ENCODE measurements at regions not wholly inside any gene's neighbourhood (a gene's known extent, or its start where the extent isn't known, plus 50 kb on each side); places are given as distances from the start of the nearest gene placed in this dataset.
"Not testable (repeated sequence)": the region's sequence is repeated elsewhere in the genome, so short reads cannot be mapped to it uniquely, and the experiment has no call there.

DNA sequence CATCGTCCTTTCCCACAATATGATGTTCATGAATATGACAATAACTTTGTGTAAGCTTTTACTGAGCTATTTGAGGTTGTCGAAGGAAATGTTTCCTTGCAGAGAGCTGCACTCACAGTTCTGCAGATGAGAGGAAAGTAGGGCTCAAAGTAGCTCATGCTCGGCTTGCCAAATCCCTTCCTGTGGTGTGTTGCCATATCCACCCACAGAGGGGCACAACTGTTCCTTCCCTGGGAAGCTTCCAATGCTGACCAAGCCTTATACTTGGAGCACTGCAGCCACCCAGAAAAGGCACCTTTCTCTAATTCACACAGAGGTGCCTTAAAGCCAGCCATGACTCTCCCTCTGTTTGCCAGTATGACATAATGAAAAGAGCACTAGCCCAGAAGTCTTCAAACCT lies 390.3 kb downstream of the CAAP1 start:
- CTCF ChIA-PET, result no interaction called here
- Mint-ChIP-seq H3K27ac (no peak overlapping the region), H3K9me3 (peaks cover 11% of the 10 kb centered on the region), H3K36me3 (ENCODE audit: low read depth) (no peaks in the 10 kb centered on the region), H3K27me3 (no peaks in the 10 kb centered on the region), H3K4me3 (no peak overlapping the region), H3K4me1 (ENCODE audit: low read depth) (no peaks in the 10 kb centered on the region)
- Histone ChIP-seq H3K4me1 (ENCODE audit: insufficient read depth, low read length) (no peaks in the 10 kb centered on the region), H3K27me3 (ENCODE audit: control insufficient read depth in 1 of 2, insufficient read depth in 2 of 2, low read length in 2 of 2) (no peaks in the 10 kb centered on the region), H3K27ac (ENCODE audit: low read depth in 1 of 2, low read length in 2 of 2) (no peak overlapping the region), H3K9me3 (ENCODE audit: control insufficient read depth in 1 of 2, insufficient read depth in 1 of 2, low read length in 2 of 2) (no peaks in the 10 kb centered on the region), H3K36me3 (ENCODE audit: insufficient read depth, low read length) (no peaks in the 10 kb centered on the region), H3K4me3 (ENCODE audit: low read length) (no peak overlapping the region)
- no peak for ATAC-seq (ENCODE audit: poor library complexity)
- POLR2A ChIA-PET, result no interaction called here
- intact Hi-C loops (cut with DNase I, micrococcal nuclease), result no loop called here
- DNase-seq, result no peak
- TF ChIP-seq, protein P1, sequence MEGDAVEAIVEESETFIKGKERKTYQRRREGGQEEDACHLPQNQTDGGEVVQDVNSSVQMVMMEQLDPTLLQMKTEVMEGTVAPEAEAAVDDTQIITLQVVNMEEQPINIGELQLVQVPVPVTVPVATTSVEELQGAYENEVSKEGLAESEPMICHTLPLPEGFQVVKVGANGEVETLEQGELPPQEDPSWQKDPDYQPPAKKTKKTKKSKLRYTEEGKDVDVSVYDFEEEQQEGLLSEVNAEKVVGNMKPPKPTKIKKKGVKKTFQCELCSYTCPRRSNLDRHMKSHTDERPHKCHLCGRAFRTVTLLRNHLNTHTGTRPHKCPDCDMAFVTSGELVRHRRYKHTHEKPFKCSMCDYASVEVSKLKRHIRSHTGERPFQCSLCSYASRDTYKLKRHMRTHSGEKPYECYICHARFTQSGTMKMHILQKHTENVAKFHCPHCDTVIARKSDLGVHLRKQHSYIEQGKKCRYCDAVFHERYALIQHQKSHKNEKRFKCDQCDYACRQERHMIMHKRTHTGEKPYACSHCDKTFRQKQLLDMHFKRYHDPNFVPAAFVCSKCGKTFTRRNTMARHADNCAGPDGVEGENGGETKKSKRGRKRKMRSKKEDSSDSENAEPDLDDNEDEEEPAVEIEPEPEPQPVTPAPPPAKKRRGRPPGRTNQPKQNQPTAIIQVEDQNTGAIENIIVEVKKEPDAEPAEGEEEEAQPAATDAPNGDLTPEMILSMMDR (IDR thresholded peaks at IDR 0.05), result no peak

DNA sequence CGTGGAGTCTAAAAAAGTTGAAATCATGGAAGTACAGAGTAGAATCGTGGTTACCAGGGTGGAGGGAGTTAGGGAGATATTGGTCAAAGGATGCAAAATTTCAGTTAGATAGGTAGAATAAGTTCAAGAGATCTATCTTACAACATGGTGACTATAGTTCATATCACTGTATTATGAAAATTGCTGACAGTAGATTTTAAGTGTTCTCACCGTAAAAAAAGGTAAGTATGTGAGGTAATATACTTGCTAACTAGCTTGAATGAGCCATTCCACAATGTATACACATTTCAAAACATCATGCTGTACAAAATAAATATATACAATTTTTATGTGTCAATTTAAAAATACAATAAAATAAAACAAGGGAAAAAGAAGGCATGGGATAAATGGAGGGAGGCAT lies 392.1 kb downstream of the CAAP1 start:
- H3K27me3 ChIP-seq (ENCODE audit: control insufficient read depth in 1 of 2, insufficient read depth in 2 of 2, low read length in 2 of 2), result no peaks in the 10 kb centered on the region
- ChIA-PET CTCF (no interaction called here), POLR2A (no interaction called here)
- no peaks in the 10 kb centered on the region for H3K27me3 Mint-ChIP-seq
- H3K36me3 ChIP-seq (ENCODE audit: insufficient read depth, low read length), result no peaks in the 10 kb centered on the region
- no peaks in the 10 kb centered on the region for H3K36me3 Mint-ChIP-seq (ENCODE audit: low read depth)
- no peaks in the 10 kb centered on the region for H3K9me3 ChIP-seq (ENCODE audit: control insufficient read depth in 1 of 2, insufficient read depth in 1 of 2, low read length in 2 of 2)
- intact Hi-C loops (cut with DNase I, micrococcal nuclease), result no loop called here
- H3K4me3 ChIP-seq (ENCODE audit: low read length), result no peak overlapping the region
- ATAC-seq (ENCODE audit: poor library complexity) (no peak), DNase-seq (no peak)
- peaks cover 11% of the 10 kb centered on the region for H3K9me3 Mint-ChIP-seq
- TF ChIP-seq, protein P1 (IDR thresholded peaks at IDR 0.05), result no peak
- no peaks in the 10 kb centered on the region for H3K4me1 ChIP-seq (ENCODE audit: insufficient read depth, low read length)
- H3K27ac Mint-ChIP-seq, result no peak overlapping the region
- no peak overlapping the region for H3K27ac ChIP-seq (ENCODE audit: low read depth in 1 of 2, low read length in 2 of 2)
- H3K4me3 Mint-ChIP-seq, result no peak overlapping the region
- no peaks in the 10 kb centered on the region for H3K4me1 Mint-ChIP-seq (ENCODE audit: low read depth)

DNA sequence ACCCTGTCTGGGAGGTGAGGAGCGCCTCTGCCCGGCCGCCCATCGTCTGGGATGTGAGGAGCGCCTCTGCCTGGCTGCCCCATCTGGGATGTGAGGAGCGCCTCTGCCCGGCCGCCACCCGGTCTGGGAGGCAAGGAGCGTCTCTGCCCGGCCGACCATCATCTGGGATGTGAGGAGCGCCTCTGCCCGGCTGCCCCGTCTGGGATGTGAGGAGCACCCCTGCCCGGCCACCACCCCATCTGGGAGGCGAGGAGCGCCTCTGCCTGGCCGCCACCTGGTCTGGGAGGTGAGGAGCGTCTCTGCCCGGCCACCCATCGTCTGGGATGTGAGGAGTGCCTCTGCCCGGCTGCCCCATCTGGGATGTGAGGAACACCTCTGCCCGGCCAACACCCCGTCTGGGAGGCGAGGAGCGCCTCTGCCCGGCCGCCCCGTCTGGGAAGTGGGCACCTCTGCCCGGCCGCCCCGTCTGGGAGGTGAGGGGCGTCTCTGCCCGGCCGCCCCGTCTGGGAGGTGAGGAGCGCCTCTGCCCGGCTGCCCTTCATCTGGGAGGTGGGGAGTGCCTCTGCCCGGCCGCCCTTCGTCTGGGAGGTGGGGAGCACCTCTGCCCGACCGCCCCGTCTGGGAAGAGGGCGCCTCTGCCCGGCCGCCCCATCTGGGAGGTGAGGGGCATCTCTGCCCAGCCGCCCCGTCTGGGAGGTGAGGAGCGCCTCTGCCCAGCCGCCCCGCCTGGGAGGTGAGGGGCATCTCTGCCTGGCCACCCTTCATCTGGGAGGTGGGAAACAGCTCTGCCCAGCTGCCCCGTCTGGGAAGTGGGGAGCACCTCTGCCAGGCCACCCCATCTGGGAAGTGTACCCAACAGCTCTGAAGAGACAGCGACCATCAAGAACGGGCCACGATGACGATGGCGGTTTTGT lies 399.7 kb downstream of the CAAP1 start:
- POLR2A ChIA-PET; CTCF ChIA-PET; H3K4me1 ChIP-seq (ENCODE audit: insufficient read depth, low read length): not testable (repeated sequence)

DNA sequence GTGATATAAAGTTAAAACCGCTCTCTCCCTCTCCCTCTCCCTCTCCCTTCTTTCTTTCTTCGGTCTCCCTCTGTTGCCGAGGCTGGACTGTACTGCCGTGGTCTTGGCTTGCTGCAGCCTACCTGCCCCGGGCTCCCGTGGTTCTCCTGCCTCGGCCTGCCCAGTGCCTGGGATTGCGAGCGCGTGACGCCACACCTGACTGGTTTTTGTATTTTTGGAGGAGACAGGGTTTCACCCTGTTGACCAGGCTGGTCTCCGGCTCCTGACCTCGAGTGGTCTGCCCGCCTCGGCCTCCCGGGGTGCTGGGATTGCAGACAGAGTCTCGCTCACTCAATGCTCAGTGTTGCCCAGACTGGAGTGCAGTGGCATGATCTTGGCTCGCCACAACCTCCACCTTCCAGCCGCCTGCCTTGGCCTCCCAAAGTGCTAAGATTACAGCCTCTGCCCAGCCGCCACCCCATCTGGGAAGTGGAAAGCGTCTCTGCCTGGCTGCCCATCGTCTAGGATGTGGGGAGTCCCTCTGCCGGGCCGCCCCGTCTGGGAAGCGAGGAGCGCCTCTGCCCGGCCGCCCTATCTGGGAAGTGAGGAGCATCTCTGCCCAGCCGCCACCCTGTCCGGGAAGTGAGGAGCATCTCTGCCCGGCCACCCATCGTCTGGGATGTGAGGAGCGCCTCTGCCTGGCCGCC lies 400.5 kb downstream of the CAAP1 start:
- H3K4me1 ChIP-seq (ENCODE audit: insufficient read depth, low read length); DNase-seq; ATAC-seq (ENCODE audit: poor library complexity); H3K27me3 ChIP-seq (ENCODE audit: control insufficient read depth in 1 of 2, insufficient read depth in 2 of 2, low read length in 2 of 2); H3K4me3 Mint-ChIP-seq; H3K4me1 Mint-ChIP-seq (ENCODE audit: low read depth); CTCF ChIA-PET; POLR2A ChIA-PET; H3K4me3 ChIP-seq (ENCODE audit: low read length); H3K9me3 Mint-ChIP-seq; H3K36me3 Mint-ChIP-seq (ENCODE audit: low read depth); H3K27ac ChIP-seq (ENCODE audit: low read depth in 1 of 2, low read length in 2 of 2); H3K36me3 ChIP-seq (ENCODE audit: insufficient read depth, low read length); intact Hi-C loops (cut with DNase I, micrococcal nuclease); H3K27me3 Mint-ChIP-seq; H3K27ac Mint-ChIP-seq: not testable (repeated sequence)
- peaks cover 0 to 29% of the 10 kb centered on the region in 2 experiments for H3K9me3 ChIP-seq (ENCODE audit: control insufficient read depth in 1 of 2, insufficient read depth in 1 of 2, low read length in 2 of 2)

More for the DNA sequence above, 399.7 kb downstream of the CAAP1 start:
- H3K27me3 Mint-ChIP-seq; H3K4me3 Mint-ChIP-seq; DNase-seq; H3K36me3 Mint-ChIP-seq (ENCODE audit: low read depth); H3K27ac Mint-ChIP-seq; ATAC-seq (ENCODE audit: poor library complexity); H3K27ac ChIP-seq (ENCODE audit: low read depth in 1 of 2, low read length in 2 of 2); H3K4me3 ChIP-seq (ENCODE audit: low read length); intact Hi-C loops (cut with DNase I, micrococcal nuclease); H3K9me3 Mint-ChIP-seq; H3K27me3 ChIP-seq (ENCODE audit: control insufficient read depth in 1 of 2, insufficient read depth in 2 of 2, low read length in 2 of 2); H3K4me1 Mint-ChIP-seq (ENCODE audit: low read depth); H3K36me3 ChIP-seq (ENCODE audit: insufficient read depth, low read length): not testable (repeated sequence)
- peaks cover 0 to 29% of the 10 kb centered on the region in 2 experiments for H3K9me3 ChIP-seq (ENCODE audit: control insufficient read depth in 1 of 2, insufficient read depth in 1 of 2, low read length in 2 of 2)

All from CD4-positive, alpha-beta T cell (primary cell).